Activated gamma-delta T cell treated with Interleukin-2 at 50 U/mL for 16 hours (primary cell): ENCODE measurements at regions not wholly inside any gene's neighbourhood (a gene's known extent, or its start where the extent isn't known, plus 50 kb on each side); places are given as distances from the start of the nearest gene placed in this dataset.

ENCODE experiments used
- DNase-seq: peaks from one replicate; pipeline ENCODE4 v3.0.0-alpha.2; 2020

- DNase-seq, result no peak
Observed at GRCh38 chr12:67797753-67798152, 149.2 kb downstream of the DYRK2 start.

GRCh38 chr12:67798768-67799167 is 150.2 kb downstream of the DYRK2 start:
- DNase-seq, result no peak

- no peak for DNase-seq
Observed at GRCh38 chr12:67802731-67803130, 154.2 kb downstream of the DYRK2 start.

- no peak for DNase-seq
Observed at GRCh38 chr12:67803278-67803993, 154.9 kb downstream of the DYRK2 start.

GRCh38 chr12:67804168-67804567 is 155.6 kb downstream of the DYRK2 start:
- peak; percentile 26 for DNase-seq

GRCh38 chr12:67807814-67808213 is 159.3 kb downstream of the DYRK2 start:
- no peak for DNase-seq

- DNase-seq, result no peak
Observed at GRCh38 chr12:67810166-67810565, 161.6 kb downstream of the DYRK2 start.

GRCh38 chr12:67811437-67812361 is 163.2 kb downstream of the DYRK2 start:
- no peak for DNase-seq

GRCh38 chr12:67813456-67813904 is 164.9 kb downstream of the DYRK2 start:
- no peak for DNase-seq

GRCh38 chr12:67816269-67816668 is 167.7 kb downstream of the DYRK2 start:
- DNase-seq, result no peak

- no peak for DNase-seq
Observed at GRCh38 chr12:67818459-67818903, 169.9 kb downstream of the DYRK2 start.

- DNase-seq, result no peak
Observed at GRCh38 chr12:67819902-67820301, 169.3 kb upstream of the IFNG-AS1 start.

GRCh38 chr12:67820694-67821093 is 168.6 kb upstream of the IFNG-AS1 start:
- DNase-seq, result no peak

GRCh38 chr12:67822826-67823225 is 166.4 kb upstream of the IFNG-AS1 start:
- DNase-seq, result no peak

GRCh38 chr12:67826148-67826547 is 163.1 kb upstream of the IFNG-AS1 start:
- no peak for DNase-seq

GRCh38 chr12:67826946-67827720 is 162.1 kb upstream of the IFNG-AS1 start:
- no peak for DNase-seq

- no peak for DNase-seq
Observed at GRCh38 chr12:67827820-67828383, 161.3 kb upstream of the IFNG-AS1 start.

GRCh38 chr12:67829896-67830295 is 159.4 kb upstream of the IFNG-AS1 start:
- no peak for DNase-seq

GRCh38 chr12:67832155-67832554 is 157.1 kb upstream of the IFNG-AS1 start:
- DNase-seq, result no peak

GRCh38 chr12:67833602-67834001 is 155.6 kb upstream of the IFNG-AS1 start:
- no peak for DNase-seq

- no peak for DNase-seq
Observed at GRCh38 chr12:67837876-67838275, 151.4 kb upstream of the IFNG-AS1 start.

GRCh38 chr12:67842124-67842523 is 147.1 kb upstream of the IFNG-AS1 start:
- no peak for DNase-seq

GRCh38 chr12:67843257-67843656 is 146.0 kb upstream of the IFNG-AS1 start:
- DNase-seq, result no peak
